Hepatocyte (in vitro differentiated cells): ENCODE measurements at regions not wholly inside any gene's neighbourhood (a gene's known extent, or its start where the extent isn't known, plus 50 kb on each side); places are given as distances from the start of the nearest gene placed in this dataset.

Experiments used
- DNase-seq: peaks from one replicate; pipeline ENCODE4 v3.0.0-alpha.2; 2016; ENCODE audit warnings: low spot score
- H2AFZ ChIP-seq: fragments of 200-600 bp; sonication (generic); 2 replicates; pipeline ENCODE4 v1.6.0; 2016; ENCODE audit warnings: antibody characterized with exemption, mild to moderate bottlenecking
- H3K27ac ChIP-seq: fragments of 200-600 bp; sonication (generic); 2 replicates; pipeline ENCODE4 v1.5.1; 2016; ENCODE audit warnings: mild to moderate bottlenecking
- H3K27me3 ChIP-seq: fragments of 200-600 bp; sonication (generic); 2 replicates; pipeline ENCODE4 v1.6.1; 2016
- H3K36me3 ChIP-seq: fragments of 200-600 bp; sonication (generic); replicated peaks from 2 replicates; pipeline ENCODE4 v1.5.1; 2016; ENCODE audit warnings: low read depth; ENCODE audit not compliant: insufficient read depth
- H3K4me1 ChIP-seq: fragments of 200-600 bp; sonication (generic); 2 replicates; pipeline ENCODE4 v1.5.1; 2016; ENCODE audit warnings: mild to moderate bottlenecking, moderate library complexity; ENCODE audit not compliant: insufficient read depth
- H3K4me2 ChIP-seq: fragments of 200-600 bp; sonication (generic); 2 replicates; pipeline ENCODE4 v1.6.0; 2016
- H3K4me3 ChIP-seq: fragments of 200-600 bp; sonication (generic); 2 replicates; pipeline ENCODE4 v1.5.1; 2016; ENCODE audit warnings: mild to moderate bottlenecking
- H3K79me2 ChIP-seq: fragments of 200-600 bp; sonication (generic); 2 replicates; pipeline ENCODE4 v1.6.0; 2017; ENCODE audit warnings: mild to moderate bottlenecking
- H3K9me2 ChIP-seq: fragments of 200-600 bp; sonication (generic); replicated peaks from 2 replicates; pipeline ENCODE4 v1.6.0; 2017; ENCODE audit warnings: mild to moderate bottlenecking; ENCODE audit not compliant: insufficient read depth
- H3K9me3 ChIP-seq: fragments of 200-600 bp; sonication (generic); 2 replicates; pipeline ENCODE4 v1.5.1; 2016; ENCODE audit warnings: low read depth, mild to moderate bottlenecking
- H4K20me1 ChIP-seq: fragments of 200-600 bp; sonication (generic); 2 replicates; pipeline ENCODE4 v1.6.0; 2016; ENCODE audit warnings: mild to moderate bottlenecking; ENCODE audit not compliant: insufficient read depth, poor library complexity, severe bottlenecking
- CTCF ChIP-seq: fragments of 200-600 bp; sonication (generic); IDR thresholded peaks from 2 replicates; pipeline ENCODE4 v1.5.1; 2016; ENCODE audit warnings: antibody characterized with exemption, mild to moderate bottlenecking; ENCODE audit not compliant: poor library complexity
- EZH2 ChIP-seq: fragments of 200-600 bp; sonication (generic); IDR thresholded peaks from 2 replicates; pipeline ENCODE4 v1.6.1; 2016; ENCODE audit warnings: antibody characterized with exemption, mild to moderate bottlenecking, borderline replicate concordance
- EZH2phosphoT487 ChIP-seq: fragments of 200-600 bp; sonication (generic); IDR thresholded peaks from one replicate; pipeline ENCODE4 v1.6.1; 2018; ENCODE audit warnings: antibody characterized with exemption, mild to moderate bottlenecking, low read depth, moderate library complexity; ENCODE audit not compliant: unreplicated experiment, severe bottlenecking
- WGBS: methylation state at CpG from one replicate; pipeline ENCODE4 v1.1.6; 2016; ENCODE audit warnings: low lambda C conversion rate; ENCODE audit errors: missing lambda C conversion rate; 5-methylcytosine and 5-hydroxymethylcytosine counted together

GRCh38 chr4:52477191-52477780, 181.8 kb downstream of the USP46 start:
- DNase-seq: no peak

GRCh38 chr4:52483186-52483890, 175.8 kb downstream of the USP46 start:
- Histone ChIP-seq H3K9me2 (no peaks in the 10 kb centered on the region), H3K4me3 (no peak overlapping the region), H3K27me3 (peaks cover 3% of the 10 kb centered on the region), H3K27ac (no peak overlapping the region), H3K79me2 (no peaks in the 10 kb centered on the region), H3K4me2 (no peak overlapping the region), H4K20me1 (no peaks in the 10 kb centered on the region), H2AFZ (no peak overlapping the region), H3K36me3 (no peaks in the 10 kb centered on the region), H3K4me1 (no peaks in the 10 kb centered on the region), H3K9me3 (no peaks in the 10 kb centered on the region)
- TF ChIP-seq EZH2: no peak
- no peak for TF ChIP-seq EZH2phosphoT487
- TF ChIP-seq CTCF: no peak
- WGBS: 41% methylated on average over 2 of the region's 2 CpGs
- DNase-seq: no peak

More at GRCh38 chr4:52477191-52477780, 181.8 kb downstream of the USP46 start:
- no peaks in the 10 kb centered on the region for H3K79me2 ChIP-seq
- no peaks in the 10 kb centered on the region for H4K20me1 ChIP-seq
- no peaks in the 10 kb centered on the region for H3K9me3 ChIP-seq
- H3K27me3 ChIP-seq: no peaks in the 10 kb centered on the region
- no peak overlapping the region for H2AFZ ChIP-seq
- no peaks in the 10 kb centered on the region for H3K36me3 ChIP-seq
- no peak overlapping the region for H3K4me3 ChIP-seq
- H3K27ac ChIP-seq: no peak overlapping the region
- no peak overlapping the region for H3K4me2 ChIP-seq
- no peaks in the 10 kb centered on the region for H3K4me1 ChIP-seq
- no peaks in the 10 kb centered on the region for H3K9me2 ChIP-seq
- TF ChIP-seq EZH2 (no peak), EZH2phosphoT487 (no peak), CTCF (no peak)
- 74% methylated on average over 3 of the region's 3 CpGs for WGBS

GRCh38 chr4:52507774-52508173, 151.3 kb downstream of the USP46 start:
- DNase-seq: no peak
- Histone ChIP-seq H3K9me2 (no peaks in the 10 kb centered on the region), H3K4me2 (no peak overlapping the region), H3K4me1 (no peaks in the 10 kb centered on the region), H3K36me3 (no peaks in the 10 kb centered on the region), H2AFZ (no peak overlapping the region), H3K9me3 (no peaks in the 10 kb centered on the region), H3K4me3 (no peak overlapping the region), H3K27ac (no peak overlapping the region), H4K20me1 (no peaks in the 10 kb centered on the region), H3K79me2 (no peaks in the 10 kb centered on the region), H3K27me3 (no peaks in the 10 kb centered on the region)
- 62% methylated on average over 1 of the region's 1 CpG for WGBS
- TF ChIP-seq EZH2phosphoT487: no peak
- no peak for TF ChIP-seq EZH2
- TF ChIP-seq CTCF: no peak
